HEK293T (cell line): ENCODE measurements at regions not wholly inside any gene's neighbourhood (a gene's known extent, or its start where the extent isn't known, plus 50 kb on each side); places are given as distances from the start of the nearest gene placed in this dataset.

Experiments used
- CTCF ChIA-PET: fragments of 350-600 bp; formaldehyde crosslinking; extraction: SDS; loops from one replicate; lab custom pipeline; 2021; ENCODE audit warnings: antibody characterized with exemption, inconsistent platforms; lab: Yijun Ruan, JAX
- POLR2A ChIA-PET: fragments of 350-600 bp; formaldehyde crosslinking; extraction: SDS; loops from one replicate; lab custom pipeline; 2020; ENCODE audit warnings: antibody characterized with exemption, inconsistent platforms; lab: Yijun Ruan, JAX
- DNase-seq: peaks from one replicate; pipeline ENCODE4 v3.0.0; 2012; ENCODE audit warnings: mixed read lengths; ENCODE audit errors: extremely low spot score
- ARNT ChIP-seq: fragments of 450-650 bp; IDR thresholded peaks from 2 replicates; pipeline ENCODE4 v1.6.1; 2017; ENCODE audit warnings: mild to moderate bottlenecking
- BHLHE40 ChIP-seq: fragments of 450-650 bp; IDR thresholded peaks from 2 replicates; pipeline ENCODE4 v1.6.1; 2016; ENCODE audit warnings: mild to moderate bottlenecking, moderate library complexity, borderline replicate concordance
- CTBP1 ChIP-seq: fragments of 450-650 bp; IDR thresholded peaks from 2 replicates; pipeline ENCODE4 v1.6.1; 2016; ENCODE audit warnings: borderline replicate concordance
- ELF4 ChIP-seq: fragments of 450-650 bp; IDR thresholded peaks from 2 replicates; pipeline ENCODE4 v1.6.1; 2017; ENCODE audit warnings: antibody characterized with exemption
- FOXA1 ChIP-seq: fragments of 450-650 bp; IDR thresholded peaks from 2 replicates; pipeline ENCODE4 v1.6.1; 2016; ENCODE audit warnings: mild to moderate bottlenecking
- FOXK2 ChIP-seq: fragments of 450-650 bp; IDR thresholded peaks from 2 replicates; pipeline ENCODE4 v1.6.1; 2016; ENCODE audit warnings: mild to moderate bottlenecking
- FOXM1 ChIP-seq: fragments of 450-650 bp; IDR thresholded peaks from 2 replicates; pipeline ENCODE4 v1.6.1; 2017; ENCODE audit warnings: mild to moderate bottlenecking, borderline replicate concordance
- HDGF ChIP-seq: fragments of 450-650 bp; IDR thresholded peaks from 2 replicates; pipeline ENCODE4 v1.6.1; 2017; ENCODE audit warnings: antibody characterized with exemption, borderline replicate concordance
- L3MBTL2 ChIP-seq: fragments of 450-650 bp; conservative IDR thresholded peaks from 2 replicates; pipeline ENCODE4 v1.6.1; 2016; ENCODE audit warnings: mild to moderate bottlenecking
- LEF1 ChIP-seq: fragments of 450-650 bp; IDR thresholded peaks from 2 replicates; pipeline ENCODE4 v1.6.1; 2017; ENCODE audit warnings: mild to moderate bottlenecking, borderline replicate concordance
- NFRKB ChIP-seq: fragments of 450-650 bp; IDR thresholded peaks from 2 replicates; pipeline ENCODE4 v1.6.1; 2016; ENCODE audit warnings: mild to moderate bottlenecking, moderate library complexity
- SP1 ChIP-seq: fragments of 450-650 bp; IDR thresholded peaks from 2 replicates; pipeline ENCODE4 v1.6.1; 2017
- SUZ12 ChIP-seq: fragments of 450-650 bp; IDR thresholded peaks from 2 replicates; pipeline ENCODE4 v1.6.1; 2016; ENCODE audit warnings: mild to moderate bottlenecking
- TARDBP ChIP-seq: fragments of 450-650 bp; IDR thresholded peaks from 2 replicates; pipeline ENCODE4 v1.6.1; 2016
- ZNF384 ChIP-seq: fragments of 450-650 bp; IDR thresholded peaks from 2 replicates; pipeline ENCODE4 v1.6.1; 2016
- TF ChIP-seq, protein P1 (sequence below): fragments of 450-650 bp; IDR thresholded peaks from 2 replicates; pipeline ENCODE4 v1.6.1; 2016

- POLR2A ChIA-PET = no interaction called here
Measured at GRCh38 chr9:85417674-85418073, 324.1 kb downstream of the AGTPBP1 start.

GRCh38 chr9:85416715-85417114, 325.0 kb downstream of the AGTPBP1 start:
- TF ChIP-seq SP1 = no peak
- TF ChIP-seq NFRKB = no peak
- TF ChIP-seq ARNT = no peak
- no peak for TF ChIP-seq TARDBP
- TF ChIP-seq CTBP1 = no peak
- no peak for TF ChIP-seq HDGF
- TF ChIP-seq BHLHE40 = no peak
- TF ChIP-seq, protein P1, sequence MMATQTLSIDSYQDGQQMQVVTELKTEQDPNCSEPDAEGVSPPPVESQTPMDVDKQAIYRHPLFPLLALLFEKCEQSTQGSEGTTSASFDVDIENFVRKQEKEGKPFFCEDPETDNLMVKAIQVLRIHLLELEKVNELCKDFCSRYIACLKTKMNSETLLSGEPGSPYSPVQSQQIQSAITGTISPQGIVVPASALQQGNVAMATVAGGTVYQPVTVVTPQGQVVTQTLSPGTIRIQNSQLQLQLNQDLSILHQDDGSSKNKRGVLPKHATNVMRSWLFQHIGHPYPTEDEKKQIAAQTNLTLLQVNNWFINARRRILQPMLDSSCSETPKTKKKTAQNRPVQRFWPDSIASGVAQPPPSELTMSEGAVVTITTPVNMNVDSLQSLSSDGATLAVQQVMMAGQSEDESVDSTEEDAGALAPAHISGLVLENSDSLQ = no peak
- TF ChIP-seq FOXK2 = no peak
- TF ChIP-seq FOXA1 = no peak
- no peak for TF ChIP-seq FOXM1
- POLR2A ChIA-PET = no interaction called here
- CTCF ChIA-PET = interaction anchor here (0.5 to 0.9 kb wide), 2 partner anchors 9 kb away, joined by 3 read pairs; no protein-coding TSS in a partner anchor
- DNase-seq = no peak

More at GRCh38 chr9:85417674-85418073, 324.1 kb downstream of the AGTPBP1 start:
- TF ChIP-seq LEF1 (no peak), FOXA1 (no peak)
- CTCF ChIA-PET = no interaction called here
- no peak for DNase-seq

DNA sequence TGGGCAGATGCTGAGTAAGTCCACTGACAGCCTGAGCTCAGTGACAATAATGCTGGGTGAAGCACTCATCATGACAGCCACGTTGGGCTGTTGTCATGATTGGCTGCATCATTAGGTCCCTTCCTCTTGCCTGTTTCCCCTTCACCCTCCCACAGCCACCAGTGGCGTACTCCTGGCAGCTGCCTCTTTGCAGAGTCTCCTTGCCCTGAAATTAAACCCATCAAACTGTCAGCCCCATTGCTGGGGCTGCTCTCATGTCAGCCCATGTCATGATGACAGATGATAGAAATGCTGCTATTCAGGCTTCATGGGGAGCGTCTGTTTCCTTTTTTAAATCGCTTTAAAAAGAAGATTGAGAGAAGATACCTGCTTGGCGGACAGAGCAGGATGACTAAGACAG, 327.4 kb downstream of the AGTPBP1 start:
- POLR2A ChIA-PET = no interaction called here
- CTCF ChIA-PET = interaction anchor here (0.7 kb wide), 1 partner anchor 10 kb away, joined by 3 read pairs; no protein-coding TSS in a partner anchor
- no peak for DNase-seq
- TF ChIP-seq HDGF (no peak), FOXA1 (no peak), ZNF384 (no peak), LEF1 (no peak), CTBP1 (no peak), NFRKB (no peak), ARNT (no peak), TARDBP (no peak), BHLHE40 (no peak)
- TF ChIP-seq, protein P1 = no peak

DNA sequence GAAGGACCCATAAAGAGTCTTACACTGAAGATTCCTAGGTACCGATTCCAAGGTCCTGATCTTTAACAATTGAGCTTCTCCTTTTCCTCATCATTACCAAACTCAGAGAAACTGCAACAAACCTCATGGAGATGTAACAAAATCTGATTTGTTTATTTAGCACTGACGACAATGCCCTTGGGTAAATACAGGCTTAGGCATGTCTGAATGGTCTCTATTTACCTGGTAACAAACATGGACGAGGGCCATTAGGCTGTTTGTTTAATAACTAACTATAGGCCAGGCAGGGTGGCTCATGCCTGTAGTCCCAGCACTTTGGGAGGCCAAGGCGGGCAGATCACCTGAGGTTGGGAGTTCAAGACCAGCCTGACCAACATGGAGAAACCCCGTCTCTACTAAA, 333.3 kb downstream of the AGTPBP1 start:
- no peak for TF ChIP-seq FOXK2
- TF ChIP-seq, protein P1 = no peak
- no peak for TF ChIP-seq CTBP1
- no peak for TF ChIP-seq ARNT
- TF ChIP-seq FOXA1 = no peak
- TF ChIP-seq SUZ12 = no peak
- TF ChIP-seq ZNF384 = no peak
- no peak for TF ChIP-seq LEF1
- no peak for TF ChIP-seq SP1
- no peak for TF ChIP-seq HDGF
- no peak for TF ChIP-seq TARDBP
- no peak for TF ChIP-seq FOXM1
- no peak for TF ChIP-seq NFRKB
- no peak for TF ChIP-seq L3MBTL2
- no peak for TF ChIP-seq BHLHE40
- POLR2A ChIA-PET = no interaction called here

DNA sequence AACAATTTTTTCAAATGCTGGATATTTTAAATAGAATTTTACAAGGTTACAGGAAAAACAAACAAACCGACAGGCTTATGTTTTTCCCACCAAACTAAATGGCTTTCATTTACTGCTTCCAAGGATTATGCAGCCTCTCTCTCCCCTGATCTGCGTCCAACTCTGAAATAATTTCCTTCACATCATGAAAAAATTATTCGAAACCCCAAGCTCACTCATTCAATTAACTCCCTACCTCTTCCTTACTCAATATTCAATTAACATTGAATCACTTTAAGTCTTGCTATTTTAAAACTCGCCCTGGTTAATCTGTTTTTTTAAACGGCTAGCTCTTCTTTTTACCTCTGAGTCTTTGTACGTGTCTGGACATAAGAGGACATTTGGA, 336.2 kb downstream of the AGTPBP1 start:
- CTCF ChIA-PET = no interaction called here

More for the DNA sequence above, 333.3 kb downstream of the AGTPBP1 start:
- DNase-seq = no peak
- CTCF ChIA-PET = no interaction called here

More for the DNA sequence above, 336.2 kb downstream of the AGTPBP1 start:
- no peak for TF ChIP-seq HDGF
- TF ChIP-seq ARNT = no peak
- TF ChIP-seq, protein P1 = no peak
- TF ChIP-seq LEF1 = no peak
- TF ChIP-seq FOXK2 = no peak
- TF ChIP-seq SUZ12 = no peak
- no peak for TF ChIP-seq FOXA1
- no peak for TF ChIP-seq ZNF384
- no peak for TF ChIP-seq ELF4
- no peak for TF ChIP-seq L3MBTL2
- TF ChIP-seq TARDBP = no peak
- TF ChIP-seq SP1 = no peak
- no peak for TF ChIP-seq CTBP1
- no peak for TF ChIP-seq BHLHE40
- no peak for TF ChIP-seq NFRKB
- DNase-seq = no peak
- POLR2A ChIA-PET = interaction anchor here (0.9 kb wide), 1 partner anchor 14 kb away, joined by 3 read pairs; no protein-coding TSS in a partner anchor
